Gastroesophageal sphincter (tissue), 4 donors: ENCODE measurements at regions not wholly inside any gene's neighbourhood (a gene's known extent, or its start where the extent isn't known, plus 50 kb on each side); places are given as distances from the start of the nearest gene placed in this dataset.

ENCODE experiments used
- ATAC-seq: fragments of 150-250 bp; one replicate; pipeline ENCODE4 v1.9.1; 2016; ENCODE audit warnings: mild to moderate bottlenecking, moderate library complexity
- H3K27ac ChIP-seq, 4 donors: fragments of 200-600 bp; sonication (generic) in 3 of 4; 1 replicate in 3 of 4; 2 replicates in 1 of 4; pipeline ENCODE4 v1.5.1; 2016 to 2019
- H3K27me3 ChIP-seq: fragments of 200-600 bp; sonication (generic); one replicate; pipeline ENCODE4 v1.5.1; 2019
- H3K36me3 ChIP-seq, 2 donors: fragments of 200-600 bp; sonication (generic); one replicate each; pipeline ENCODE4 v1.5.1; 2019; ENCODE audit warnings: control low read depth in 1 of 2
- H3K4me1 ChIP-seq, 3 donors: fragments of 200-600 bp; sonication (generic); 1 replicate in 2 of 3; 2 replicates in 1 of 3; pipeline ENCODE4 v1.5.1; 2016 to 2019; ENCODE audit warnings: control low read depth in 2 of 3
- H3K4me3 ChIP-seq, 2 donors: fragments of 200-600 bp; sonication (generic); one replicate each; pipeline ENCODE4 v1.5.1; 2019; ENCODE audit warnings: mild to moderate bottlenecking in 1 of 2, moderate library complexity in 1 of 2
- H3K9me3 ChIP-seq, 3 donors: fragments of 200-600 bp; sonication (generic); one replicate each; pipeline ENCODE4 v1.5.1; 2017 to 2019; ENCODE audit warnings: control low read depth in 2 of 3
- EP300 ChIP-seq: sonication (generic); formaldehyde crosslinking; IDR thresholded peaks from one replicate; pipeline ENCODE4 v1.6.1; 2017; ENCODE audit warnings: antibody characterized with exemption, mild to moderate bottlenecking
- POLR2A ChIP-seq, 2 donors: fragments of 450-650 bp; IDR thresholded peaks; one replicate each; pipeline ENCODE4 v1.6.1; 2017; ENCODE audit warnings: antibody characterized with exemption in 2 of 2, mild to moderate bottlenecking in 2 of 2, moderate library complexity in 1 of 2
- POLR2AphosphoS5 ChIP-seq: sonication (generic); formaldehyde crosslinking; IDR thresholded peaks from one replicate; pipeline ENCODE4 v1.6.1; 2017; ENCODE audit warnings: antibody characterized with exemption
- WGBS, 2 donors: methylation state at CpG; one replicate each; pipeline ENCODE4 v1.1.5; 2018; ENCODE audit warnings: low coverage in 1 of 2; 5-methylcytosine and 5-hydroxymethylcytosine counted together
- TF ChIP-seq, protein P1 (sequence below), 4 experiments: fragments of 200-600 bp in 2 of 4; fragments of 450-650 bp in 2 of 4; sonication (generic) in 1 of 4; IDR thresholded peaks; one replicate each; pipeline ENCODE4 v1.5.1; 2017 to 2019; ENCODE audit warnings: antibody characterized with exemption in 4 of 4, mild to moderate bottlenecking in 2 of 4, moderate library complexity in 2 of 4

DNA sequence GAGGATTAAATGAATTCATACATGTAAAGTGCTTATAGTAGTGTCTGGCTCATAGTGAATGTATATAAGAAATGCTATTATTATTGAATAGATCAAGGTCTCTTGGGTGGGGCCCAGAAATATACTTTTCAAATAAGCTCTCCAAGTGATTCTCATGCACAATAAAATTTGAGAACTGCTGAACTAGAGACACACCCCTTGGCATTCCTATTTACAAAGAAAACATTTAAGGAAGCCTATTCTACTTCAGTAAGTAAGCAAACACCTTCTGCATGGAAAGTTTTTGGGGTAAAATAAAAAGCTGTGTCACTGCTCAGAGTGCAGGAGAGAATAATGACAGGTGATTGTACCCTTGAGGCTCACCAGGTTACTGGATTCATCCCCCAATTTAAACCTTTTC, 75.2 kb downstream of the EOMES start:
- H3K27me3 ChIP-seq = no peaks in the 10 kb centered on the region
- no peaks in the 10 kb centered on the region for H3K4me1 ChIP-seq
- no peak overlapping the region for H3K4me3 ChIP-seq
- no peak overlapping the region for H3K27ac ChIP-seq
- no peaks in the 10 kb centered on the region for H3K36me3 ChIP-seq
- no peaks in the 10 kb centered on the region for H3K9me3 ChIP-seq
- ATAC-seq = no peak
- TF ChIP-seq POLR2A (IDR thresholded peaks at IDR 0.05) (no peak), POLR2AphosphoS5 (no peak), EP300 (no peak)
- TF ChIP-seq, protein P1, sequence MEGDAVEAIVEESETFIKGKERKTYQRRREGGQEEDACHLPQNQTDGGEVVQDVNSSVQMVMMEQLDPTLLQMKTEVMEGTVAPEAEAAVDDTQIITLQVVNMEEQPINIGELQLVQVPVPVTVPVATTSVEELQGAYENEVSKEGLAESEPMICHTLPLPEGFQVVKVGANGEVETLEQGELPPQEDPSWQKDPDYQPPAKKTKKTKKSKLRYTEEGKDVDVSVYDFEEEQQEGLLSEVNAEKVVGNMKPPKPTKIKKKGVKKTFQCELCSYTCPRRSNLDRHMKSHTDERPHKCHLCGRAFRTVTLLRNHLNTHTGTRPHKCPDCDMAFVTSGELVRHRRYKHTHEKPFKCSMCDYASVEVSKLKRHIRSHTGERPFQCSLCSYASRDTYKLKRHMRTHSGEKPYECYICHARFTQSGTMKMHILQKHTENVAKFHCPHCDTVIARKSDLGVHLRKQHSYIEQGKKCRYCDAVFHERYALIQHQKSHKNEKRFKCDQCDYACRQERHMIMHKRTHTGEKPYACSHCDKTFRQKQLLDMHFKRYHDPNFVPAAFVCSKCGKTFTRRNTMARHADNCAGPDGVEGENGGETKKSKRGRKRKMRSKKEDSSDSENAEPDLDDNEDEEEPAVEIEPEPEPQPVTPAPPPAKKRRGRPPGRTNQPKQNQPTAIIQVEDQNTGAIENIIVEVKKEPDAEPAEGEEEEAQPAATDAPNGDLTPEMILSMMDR (IDR thresholded peaks at IDR 0.05) = no peak

DNA sequence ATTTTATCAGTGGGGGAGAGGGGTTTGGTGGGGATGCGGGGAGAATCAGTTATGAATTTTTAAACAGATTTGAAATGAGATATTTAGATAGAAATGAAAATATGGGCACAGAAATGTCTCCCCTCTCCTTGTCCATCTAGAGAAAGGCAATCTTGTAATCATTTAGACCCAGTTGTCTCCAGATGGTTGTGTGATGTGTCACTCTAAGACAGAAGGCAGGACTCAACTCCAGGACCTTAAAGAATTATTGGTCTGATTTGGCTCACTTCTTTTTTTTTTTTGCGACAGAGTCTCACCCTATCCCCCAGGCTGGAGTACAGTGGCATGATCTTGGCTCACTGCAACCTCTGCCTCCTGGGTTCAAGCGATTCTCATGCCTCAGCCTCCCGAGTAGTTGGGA, 77.2 kb downstream of the EOMES start:
- no peaks in the 10 kb centered on the region for H3K4me1 ChIP-seq
- H3K27ac ChIP-seq = no peak overlapping the region
- no peak for ATAC-seq
- TF ChIP-seq POLR2AphosphoS5 (no peak), EP300 (no peak), POLR2A (IDR thresholded peaks at IDR 0.05) (no peak)
- TF ChIP-seq, protein P1 (IDR thresholded peaks at IDR 0.05) = no peak
- H3K36me3 ChIP-seq = no peaks in the 10 kb centered on the region
- WGBS, 2 donors = 82 to 95% methylated on average over 3 to 4 of the region's 4 CpGs
- no peaks in the 10 kb centered on the region for H3K9me3 ChIP-seq
- no peaks in the 10 kb centered on the region for H3K27me3 ChIP-seq
- H3K4me3 ChIP-seq = no peak overlapping the region

DNA sequence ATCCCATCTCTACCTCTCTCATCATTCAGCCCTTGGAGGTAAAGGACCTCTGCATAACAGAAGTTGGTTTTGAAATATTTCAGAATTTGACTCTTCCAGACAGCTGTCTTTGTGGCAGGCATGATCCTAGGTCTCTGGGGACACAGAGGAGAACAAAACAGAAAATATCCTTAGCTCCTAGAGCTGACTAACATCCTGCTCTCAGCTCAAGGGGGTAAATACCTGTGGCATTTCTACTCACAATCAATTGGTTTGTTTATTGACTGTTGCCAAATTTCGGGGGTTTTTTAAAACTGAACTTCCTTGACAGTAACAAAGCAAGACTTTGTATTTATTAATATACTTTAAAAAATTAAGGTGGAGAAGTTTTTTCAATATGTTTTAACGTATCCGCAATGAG, 78.8 kb downstream of the EOMES start:
- Histone ChIP-seq H3K4me3 (no peak overlapping the region), H3K36me3 (no peaks in the 10 kb centered on the region), H3K9me3 (no peaks in the 10 kb centered on the region), H3K27ac (no peak overlapping the region), H3K4me1 (no peaks in the 10 kb centered on the region), H3K27me3 (no peaks in the 10 kb centered on the region)
- WGBS, 2 donors = 66 to 73% methylated on average over 3 of the region's 3 CpGs
- no peak for ATAC-seq
- TF ChIP-seq, protein P1 (IDR thresholded peaks at IDR 0.05) = no peak
- no peak for TF ChIP-seq EP300
- no peak for TF ChIP-seq POLR2A (IDR thresholded peaks at IDR 0.05)
- TF ChIP-seq POLR2AphosphoS5 = no peak

DNA sequence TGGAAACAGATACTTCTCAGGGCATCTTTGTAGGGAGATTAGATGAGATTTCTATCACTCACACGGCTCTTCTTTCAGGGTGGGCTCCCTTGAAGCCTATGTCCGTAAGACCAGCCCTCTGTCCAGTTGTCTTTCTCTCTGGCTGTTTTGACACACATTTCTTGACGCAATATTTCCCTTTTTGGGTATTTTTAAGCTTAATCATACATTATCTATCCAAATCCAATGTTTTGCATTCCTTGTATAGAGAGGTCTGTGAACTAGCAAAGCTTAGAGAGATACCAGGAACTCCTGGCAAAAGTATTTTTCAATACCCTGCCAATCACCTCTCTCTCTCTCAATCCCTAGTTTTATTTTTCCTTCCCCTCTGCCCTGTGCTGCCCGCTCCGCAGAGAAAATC, 79.3 kb downstream of the EOMES start:
- H3K4me3 ChIP-seq = no peak overlapping the region
- H3K4me1 ChIP-seq = no peaks in the 10 kb centered on the region
- no peaks in the 10 kb centered on the region for H3K36me3 ChIP-seq
- no peaks in the 10 kb centered on the region for H3K9me3 ChIP-seq
- no peaks in the 10 kb centered on the region for H3K27me3 ChIP-seq
- H3K27ac ChIP-seq = no peak overlapping the region
- WGBS, 2 donors = 91 to 93% methylated on average over 5 of the region's 5 CpGs
- TF ChIP-seq POLR2A (IDR thresholded peaks at IDR 0.05) = no peak
- no peak for ATAC-seq

DNA sequence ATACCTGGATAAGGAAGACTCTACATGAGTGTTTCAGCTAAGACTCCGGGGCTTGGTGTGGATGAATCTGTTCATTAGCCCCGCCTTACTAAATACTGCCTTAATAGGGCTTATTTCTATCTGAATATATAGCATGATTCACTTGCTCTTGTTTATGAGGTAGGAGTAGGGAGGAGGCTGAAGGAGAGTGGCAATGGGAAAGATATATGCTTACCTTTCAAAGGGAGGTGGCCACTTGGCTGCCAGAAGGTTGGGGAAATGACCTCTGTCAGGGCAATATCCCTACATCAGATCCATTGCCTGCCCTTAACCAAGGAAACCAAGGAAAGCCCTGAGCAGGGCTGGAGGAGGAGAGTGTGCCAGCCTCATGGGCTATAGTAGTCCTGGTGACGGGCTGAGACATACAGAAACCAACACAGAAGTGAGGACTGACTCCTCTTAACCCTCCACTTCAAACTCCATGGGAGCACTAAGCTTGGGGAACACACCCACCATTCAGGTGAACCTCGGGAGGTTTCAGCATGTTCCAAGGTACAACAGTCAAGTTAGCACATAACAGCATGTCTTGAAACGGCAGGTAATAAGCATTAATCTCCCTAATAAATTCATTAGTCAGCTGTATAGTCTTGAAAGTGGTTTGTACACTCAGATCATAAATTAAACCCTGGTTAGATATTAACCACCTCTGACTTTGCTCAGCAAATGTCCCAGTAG, 80.1 kb downstream of the EOMES start:
- H3K36me3 ChIP-seq = no peaks in the 10 kb centered on the region
- no peak for ATAC-seq
- no peaks in the 10 kb centered on the region for H3K4me1 ChIP-seq
- no peaks in the 10 kb centered on the region for H3K27me3 ChIP-seq
- no peak overlapping the region for H3K4me3 ChIP-seq
- H3K27ac ChIP-seq = no peak overlapping the region
- no peaks in the 10 kb centered on the region for H3K9me3 ChIP-seq
- WGBS, 2 donors = 89 to 92% methylated on average over 4 of the region's 5 CpGs
- TF ChIP-seq POLR2AphosphoS5 (no peak), POLR2A (IDR thresholded peaks at IDR 0.05) (no peak), EP300 (no peak)
- TF ChIP-seq, protein P1 (IDR thresholded peaks at IDR 0.05) = no peak
